BE2C (cell line): ENCODE measurements at regions not wholly inside any gene's neighbourhood (a gene's known extent, or its start where the extent isn't known, plus 50 kb on each side); places are given as distances from the start of the nearest gene placed in this dataset.

ENCODE experiments used
- DNase-seq: peaks from one replicate; pipeline ENCODE4 v3.0.0-alpha.2; 2020
- H3K27me3 ChIP-seq: fragments of 250-450 bp; sonication (Bioruptor Pico); 2 replicates; pipeline ENCODE4 v1.5.1; 2020; ENCODE audit warnings: mild to moderate bottlenecking
- H3K36me3 ChIP-seq: fragments of 250-450 bp; sonication (Bioruptor Pico); 2 replicates; pipeline ENCODE4 v1.5.1; 2020; ENCODE audit warnings: mild to moderate bottlenecking
- H3K4me1 ChIP-seq: fragments of 250-450 bp; sonication (Bioruptor Pico); 2 replicates; pipeline ENCODE4 v1.5.1; 2020
- H3K4me3 ChIP-seq: 2 replicates; pipeline ENCODE4 v1.5.1; 2011; ENCODE audit warnings: low read depth, low read length
- H3K9me3 ChIP-seq: fragments of 250-450 bp; sonication (Bioruptor Pico); 2 replicates; pipeline ENCODE4 v1.5.1; 2020
- TF ChIP-seq, protein P1 (sequence below): IDR thresholded peaks from 2 replicates; pipeline ENCODE4 v1.5.1; 2012; ENCODE audit warnings: mild to moderate bottlenecking, low read depth, low read length

DNA sequence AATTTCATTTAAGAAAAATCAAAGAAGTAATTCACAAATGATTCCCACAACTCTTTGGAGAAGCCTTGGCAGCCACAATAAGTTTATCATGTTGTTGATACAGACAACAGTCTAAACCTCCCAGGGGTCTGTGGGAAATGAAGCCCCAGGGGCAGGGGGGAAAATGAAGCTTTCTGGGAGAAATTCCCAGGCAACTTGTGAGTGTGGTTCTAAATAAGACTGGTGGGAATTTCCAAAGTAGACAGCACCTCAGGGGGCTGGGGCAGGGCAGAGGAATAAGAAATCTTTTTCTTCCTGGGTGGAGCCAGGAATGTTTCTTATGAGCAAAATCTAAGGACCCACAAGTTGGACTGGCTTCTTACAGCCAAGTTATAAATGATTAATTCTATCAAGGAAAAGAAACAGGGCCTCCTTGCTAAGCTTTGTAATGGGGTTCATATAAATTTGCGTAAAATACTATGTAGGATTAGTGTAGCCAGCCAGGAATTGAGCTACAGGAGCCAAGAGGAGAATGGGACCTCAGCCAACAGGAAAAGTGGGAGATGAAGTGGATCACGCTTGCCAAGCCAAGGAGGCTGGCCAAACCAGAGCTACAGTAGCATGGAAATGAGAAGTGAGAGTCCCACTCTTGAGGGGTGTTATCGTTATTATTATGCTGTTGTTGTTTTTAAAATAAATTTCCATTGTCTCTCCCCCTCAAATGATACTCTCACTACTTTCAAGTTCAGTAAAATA, 182.9 kb upstream of the FAR2 start:
- Histone ChIP-seq H3K4me3 (no peak overlapping the region), H3K27me3 (no peaks in the 10 kb centered on the region), H3K4me1 (no peaks in the 10 kb centered on the region), H3K36me3 (no peaks in the 10 kb centered on the region), H3K9me3 (no peaks in the 10 kb centered on the region)
- DNase-seq, result no peak
- TF ChIP-seq, protein P1, sequence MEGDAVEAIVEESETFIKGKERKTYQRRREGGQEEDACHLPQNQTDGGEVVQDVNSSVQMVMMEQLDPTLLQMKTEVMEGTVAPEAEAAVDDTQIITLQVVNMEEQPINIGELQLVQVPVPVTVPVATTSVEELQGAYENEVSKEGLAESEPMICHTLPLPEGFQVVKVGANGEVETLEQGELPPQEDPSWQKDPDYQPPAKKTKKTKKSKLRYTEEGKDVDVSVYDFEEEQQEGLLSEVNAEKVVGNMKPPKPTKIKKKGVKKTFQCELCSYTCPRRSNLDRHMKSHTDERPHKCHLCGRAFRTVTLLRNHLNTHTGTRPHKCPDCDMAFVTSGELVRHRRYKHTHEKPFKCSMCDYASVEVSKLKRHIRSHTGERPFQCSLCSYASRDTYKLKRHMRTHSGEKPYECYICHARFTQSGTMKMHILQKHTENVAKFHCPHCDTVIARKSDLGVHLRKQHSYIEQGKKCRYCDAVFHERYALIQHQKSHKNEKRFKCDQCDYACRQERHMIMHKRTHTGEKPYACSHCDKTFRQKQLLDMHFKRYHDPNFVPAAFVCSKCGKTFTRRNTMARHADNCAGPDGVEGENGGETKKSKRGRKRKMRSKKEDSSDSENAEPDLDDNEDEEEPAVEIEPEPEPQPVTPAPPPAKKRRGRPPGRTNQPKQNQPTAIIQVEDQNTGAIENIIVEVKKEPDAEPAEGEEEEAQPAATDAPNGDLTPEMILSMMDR, result no peak

DNA sequence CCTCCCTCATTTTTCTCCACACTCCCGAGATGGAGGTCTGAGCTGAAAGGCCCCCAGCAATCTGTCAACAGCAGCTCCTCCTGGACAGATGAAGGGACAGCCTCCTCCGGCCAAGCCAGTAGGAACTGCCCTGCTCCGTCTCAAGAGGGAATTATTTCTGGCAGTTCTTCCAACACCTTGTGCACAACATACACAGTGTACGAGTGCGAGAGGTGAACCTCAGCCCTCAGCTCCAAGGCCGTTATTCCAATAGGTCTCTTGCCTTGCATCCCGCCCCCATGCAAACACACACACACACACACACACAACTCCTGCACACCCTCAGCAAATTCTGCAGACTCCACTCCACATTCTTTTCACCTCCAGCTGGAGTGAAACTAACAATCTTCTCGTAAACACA, 181.7 kb upstream of the FAR2 start:
- H3K27me3 ChIP-seq, result no peaks in the 10 kb centered on the region
- no peaks in the 10 kb centered on the region for H3K36me3 ChIP-seq
- no peaks in the 10 kb centered on the region for H3K9me3 ChIP-seq
- H3K4me1 ChIP-seq, result no peaks in the 10 kb centered on the region
- TF ChIP-seq, protein P1, result no peak
- H3K4me3 ChIP-seq, result no peak overlapping the region
- DNase-seq, result no peak

DNA sequence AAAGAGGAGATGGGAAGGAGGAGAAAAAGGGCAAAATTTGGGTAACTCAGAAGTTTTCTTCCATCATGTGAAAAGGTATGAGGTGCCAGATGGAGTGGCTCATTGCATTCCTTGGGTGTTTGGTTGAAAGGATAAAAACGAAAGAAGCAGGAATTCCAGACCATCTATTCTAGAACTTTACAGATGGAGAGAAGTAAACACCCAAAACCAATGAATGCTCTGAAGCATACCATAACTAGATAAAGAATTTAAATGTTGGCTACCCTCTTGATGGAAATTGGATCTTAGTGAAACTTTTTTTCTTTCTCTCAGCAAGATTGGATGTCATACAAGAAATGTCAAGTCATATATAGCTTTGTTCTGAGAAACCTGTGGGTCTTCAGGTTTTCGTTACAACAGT, 175.6 kb upstream of the FAR2 start:
- Histone ChIP-seq H3K9me3 (no peaks in the 10 kb centered on the region), H3K4me3 (no peak overlapping the region), H3K36me3 (no peaks in the 10 kb centered on the region), H3K27me3 (no peaks in the 10 kb centered on the region), H3K4me1 (no peaks in the 10 kb centered on the region)
- no peak for DNase-seq
- TF ChIP-seq, protein P1, result no peak

DNA sequence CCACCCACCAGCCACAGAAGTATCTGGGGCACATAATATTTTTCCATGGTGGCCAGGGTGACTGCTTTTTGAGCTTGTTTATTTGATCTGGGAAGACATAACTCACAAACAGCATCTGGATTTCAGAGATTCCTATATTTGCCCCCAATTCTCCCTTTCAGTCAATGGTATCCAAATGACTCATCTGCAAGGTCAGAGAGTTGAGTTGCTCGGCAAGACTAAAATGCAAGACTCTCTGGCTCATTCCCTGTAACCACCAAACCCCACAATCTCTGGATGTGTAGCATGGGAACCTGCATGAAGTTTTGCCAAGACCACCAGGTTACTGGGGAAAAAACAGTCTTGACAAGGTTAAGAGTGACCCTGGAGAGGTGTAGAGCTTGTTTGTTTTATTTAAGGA, 174.9 kb upstream of the FAR2 start:
- H3K4me3 ChIP-seq, result no peak overlapping the region
- no peaks in the 10 kb centered on the region for H3K27me3 ChIP-seq
- TF ChIP-seq, protein P1, result no peak
- H3K4me1 ChIP-seq, result no peaks in the 10 kb centered on the region
- no peak for DNase-seq
- no peaks in the 10 kb centered on the region for H3K9me3 ChIP-seq
- no peaks in the 10 kb centered on the region for H3K36me3 ChIP-seq

DNA sequence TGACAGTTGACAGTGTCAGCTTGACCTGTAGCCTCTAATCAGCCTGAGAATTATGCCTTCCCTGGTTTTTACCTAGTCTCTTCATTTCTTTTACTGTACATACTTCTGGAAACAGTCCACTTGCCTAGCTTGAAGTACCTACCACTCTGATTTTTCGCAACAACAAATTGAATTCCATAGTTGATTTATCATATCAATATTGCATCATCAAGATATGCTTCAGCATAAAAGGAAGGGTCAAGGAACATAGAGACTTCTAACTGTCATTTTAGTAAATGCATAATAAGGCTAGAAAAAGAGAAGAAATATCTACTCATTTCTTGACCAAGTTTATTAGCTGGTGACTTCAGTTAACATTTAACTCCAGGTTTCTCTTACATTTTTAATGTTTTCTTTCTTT, 174.2 kb upstream of the FAR2 start:
- H3K36me3 ChIP-seq, result no peaks in the 10 kb centered on the region
- TF ChIP-seq, protein P1, result no peak
- H3K27me3 ChIP-seq, result no peaks in the 10 kb centered on the region
- H3K4me1 ChIP-seq, result no peaks in the 10 kb centered on the region
- DNase-seq, result no peak
- no peaks in the 10 kb centered on the region for H3K9me3 ChIP-seq
- no peak overlapping the region for H3K4me3 ChIP-seq

DNA sequence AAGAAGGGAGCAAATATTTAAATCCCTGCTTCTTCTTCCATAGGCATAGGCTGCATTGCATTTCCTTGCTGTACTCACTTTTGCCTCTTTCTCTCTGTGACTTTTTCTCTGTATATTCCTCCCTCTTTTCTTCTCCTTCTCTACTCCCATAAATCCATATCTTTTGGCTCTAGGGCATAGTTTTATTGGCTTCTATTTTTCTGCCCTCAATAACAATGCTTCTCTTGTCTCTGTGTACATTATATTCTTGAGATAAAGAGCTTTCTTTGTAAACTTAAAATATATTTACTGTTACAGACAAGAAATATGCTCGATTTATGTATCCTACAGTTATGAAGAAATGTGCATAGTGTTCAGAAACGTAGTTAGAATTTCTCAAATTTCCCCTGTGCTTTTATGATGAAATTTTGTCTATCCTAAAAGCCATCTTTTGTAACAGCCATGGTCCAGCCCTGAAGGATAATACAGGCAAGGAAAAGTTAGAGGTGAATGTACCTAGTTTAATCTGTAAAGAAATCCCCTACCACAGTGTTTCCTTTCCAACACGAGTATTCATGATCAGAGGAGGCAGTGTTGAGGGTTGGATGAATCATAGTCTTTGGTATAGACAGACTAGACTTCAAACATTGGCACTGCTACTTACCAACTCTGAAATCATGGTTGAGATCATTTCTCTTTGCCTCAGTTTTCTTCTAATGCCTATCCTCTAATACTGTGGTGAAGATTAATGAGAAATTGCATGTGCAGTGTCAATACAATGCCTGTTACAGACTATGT, 173.3 kb upstream of the FAR2 start:
- H3K36me3 ChIP-seq, result no peaks in the 10 kb centered on the region
- no peak overlapping the region for H3K4me3 ChIP-seq
- DNase-seq, result no peak
- H3K27me3 ChIP-seq, result no peaks in the 10 kb centered on the region
- H3K9me3 ChIP-seq, result no peaks in the 10 kb centered on the region
- H3K4me1 ChIP-seq, result no peaks in the 10 kb centered on the region
- TF ChIP-seq, protein P1, result no peak
